Uterus (tissue), 3 donors: ENCODE measurements at regions not wholly inside any gene's neighbourhood (a gene's known extent, or its start where the extent isn't known, plus 50 kb on each side); places are given as distances from the start of the nearest gene placed in this dataset.
"Not testable (repeated sequence)": the region's sequence is repeated elsewhere in the genome, so short reads cannot be mapped to it uniquely, and the experiment has no call there.

Source experiments
- DNase-seq, 2 donors: peaks; one replicate each; pipeline ENCODE4 v3.0.0-alpha.2; 2019 to 2020
- H3K27ac ChIP-seq, 2 donors: fragments of 200-600 bp; sonication (generic); 1 replicate in 1 of 2; 2 replicates in 1 of 2; pipeline ENCODE4 v1.5.1; 2016 to 2018
- H3K27me3 ChIP-seq, 2 donors: fragments of 200-600 bp; sonication (generic); one replicate each; pipeline ENCODE4 v1.5.1; 2018 to 2019; ENCODE audit warnings: control low read depth in 1 of 2
- H3K36me3 ChIP-seq, 2 donors: fragments of 200-600 bp; sonication (generic); one replicate each; pipeline ENCODE4 v1.5.1; 2019; ENCODE audit warnings: control low read depth in 1 of 2
- H3K4me1 ChIP-seq, 2 donors: fragments of 200-600 bp; sonication (generic); one replicate each; pipeline ENCODE4 v1.5.1; 2018 to 2019; ENCODE audit warnings: control low read depth in 1 of 2
- H3K4me3 ChIP-seq, 2 donors: fragments of 200-600 bp; sonication (generic); 1 replicate in 1 of 2; 2 replicates in 1 of 2; pipeline ENCODE4 v1.5.1; 2018 to 2019; ENCODE audit warnings: mild to moderate bottlenecking in 1 of 2
- H3K9me3 ChIP-seq, 2 donors: fragments of 200-600 bp; sonication (generic); one replicate each; pipeline ENCODE4 v1.5.1; 2019; ENCODE audit warnings: control low read depth in 1 of 2
- CTCF ChIP-seq, 4 experiments: fragments of 200-600 bp in 2 of 4; fragments of 450-650 bp in 2 of 4; sonication (generic) in 2 of 4; IDR thresholded peaks; one replicate each; pipeline ENCODE4 v1.5.1; 2016 to 2019; ENCODE audit warnings: antibody characterized with exemption in 4 of 4, mild to moderate bottlenecking in 2 of 4, moderate library complexity in 1 of 4
- POLR2A ChIP-seq, 2 donors: fragments of 450-650 bp; IDR thresholded peaks; one replicate each; pipeline ENCODE4 v1.6.1; 2016; ENCODE audit warnings: antibody characterized with exemption in 2 of 2, mild to moderate bottlenecking in 1 of 2, moderate library complexity in 1 of 2
- intact Hi-C: fragments of 100-400 bp; cut with DNase I; formaldehyde crosslinking; loops from one replicate; pipeline ENCODE4 v1.15.1; 2023; ENCODE audit warnings: low total_unique reads
- donor health status: DM: yes; HTN: yes; CAD: no.

- no peak for DNase-seq
- Histone ChIP-seq H3K4me3 (no peak overlapping the region), H3K27me3 (no peaks in the 10 kb centered on the region), H3K27ac (no peak overlapping the region), H3K36me3 (no peaks in the 10 kb centered on the region), H3K4me1 (no peaks in the 10 kb centered on the region), H3K9me3 (no peaks in the 10 kb centered on the region)
- TF ChIP-seq POLR2A (IDR thresholded peaks at IDR 0.05) (no peak), CTCF (IDR thresholded peaks at IDR 0.05) (no peak)
- intact Hi-C loops, result no loop called here
Measured at GRCh38 chr6:100065348-100065747, 71.3 kb upstream of the MCHR2 start.

- no peak overlapping the region for H3K27ac ChIP-seq
- no peaks in the 10 kb centered on the region for H3K36me3 ChIP-seq
- no peak overlapping the region for H3K4me3 ChIP-seq
- no peaks in the 10 kb centered on the region for H3K4me1 ChIP-seq
- no peak for DNase-seq
- H3K27me3 ChIP-seq, result no peaks in the 10 kb centered on the region
- no peaks in the 10 kb centered on the region for H3K9me3 ChIP-seq
- TF ChIP-seq POLR2A (IDR thresholded peaks at IDR 0.05) (no peak), CTCF (IDR thresholded peaks at IDR 0.05) (no peak)
- intact Hi-C loops, result no loop called here
Measured at GRCh38 chr6:100062621-100063020, 68.6 kb upstream of the MCHR2 start.

GRCh38 chr6:100057941-100058340, 63.9 kb upstream of the MCHR2 start:
- Histone ChIP-seq H3K27me3 (no peaks in the 10 kb centered on the region), H3K27ac (no peak overlapping the region), H3K4me3 (no peak overlapping the region), H3K9me3 (no peaks in the 10 kb centered on the region), H3K4me1 (no peaks in the 10 kb centered on the region), H3K36me3 (no peaks in the 10 kb centered on the region)
- TF ChIP-seq POLR2A (IDR thresholded peaks at IDR 0.05) (no peak), CTCF (IDR thresholded peaks at IDR 0.05) (no peak)
- intact Hi-C loops, result no loop called here
- DNase-seq, result no peak

DNA sequence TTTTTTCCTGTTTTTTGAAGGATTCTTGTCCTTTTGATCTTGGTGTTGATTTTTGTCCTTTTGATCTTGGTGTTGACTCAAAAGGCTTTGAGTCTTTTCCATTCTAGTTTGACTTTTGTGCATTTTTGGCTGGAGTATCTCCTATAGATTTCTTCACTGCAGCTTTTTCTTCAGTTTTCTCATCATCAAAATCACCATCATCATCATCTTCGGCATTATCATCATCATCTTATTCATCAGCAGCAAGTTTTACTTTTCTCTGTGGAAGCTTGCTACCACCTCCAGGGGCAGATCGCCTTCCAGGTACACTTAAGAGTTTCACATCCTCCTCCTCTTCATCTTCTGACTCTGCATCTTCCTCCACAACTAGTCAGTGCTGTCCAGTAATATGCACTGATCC, 56.5 kb upstream of the MCHR2 start:
- intact Hi-C loops, result no loop called here
- no peak overlapping the region for H3K4me3 ChIP-seq

DNA sequence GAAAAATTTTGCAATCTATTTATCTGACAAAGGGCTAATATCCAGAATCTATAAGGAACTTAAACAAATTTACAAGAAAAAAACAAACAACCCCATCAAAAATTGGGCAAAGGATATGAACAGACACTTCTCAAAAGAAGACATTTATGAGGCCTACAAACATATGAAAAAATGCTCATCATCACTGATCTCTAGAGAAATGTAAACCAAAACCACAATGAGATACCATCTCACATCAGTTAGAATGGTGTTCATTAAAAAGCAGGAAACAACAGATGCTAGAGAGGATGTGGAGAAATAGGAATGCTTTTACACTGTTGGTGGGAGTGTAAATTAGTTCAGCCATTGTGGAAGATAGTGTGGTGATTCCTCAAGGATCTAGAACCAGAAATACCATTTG, 49.9 kb upstream of the MCHR2 start:
- H3K36me3 ChIP-seq, H3K27ac ChIP-seq, intact Hi-C loops, H3K9me3 ChIP-seq, H3K4me1 ChIP-seq, H3K27me3 ChIP-seq, H3K4me3 ChIP-seq, DNase-seq: not testable (repeated sequence)

More for the DNA sequence above, 56.5 kb upstream of the MCHR2 start:
- DNase-seq, result no peak
- no peak for TF ChIP-seq POLR2A (IDR thresholded peaks at IDR 0.05)
- TF ChIP-seq CTCF (IDR thresholded peaks at IDR 0.05), result no peak
- H3K27me3 ChIP-seq, result no peaks in the 10 kb centered on the region
- no peak overlapping the region for H3K27ac ChIP-seq
- no peaks in the 10 kb centered on the region for H3K4me1 ChIP-seq
- no peaks in the 10 kb centered on the region for H3K9me3 ChIP-seq
- H3K36me3 ChIP-seq, result no peaks in the 10 kb centered on the region
